ENCODE measurements at regions not wholly inside any gene's neighbourhood (a gene's known extent, or its start where the extent isn't known, plus 50 kb on each side); places are given as distances from the start of the nearest gene placed in this dataset.

DNA sequence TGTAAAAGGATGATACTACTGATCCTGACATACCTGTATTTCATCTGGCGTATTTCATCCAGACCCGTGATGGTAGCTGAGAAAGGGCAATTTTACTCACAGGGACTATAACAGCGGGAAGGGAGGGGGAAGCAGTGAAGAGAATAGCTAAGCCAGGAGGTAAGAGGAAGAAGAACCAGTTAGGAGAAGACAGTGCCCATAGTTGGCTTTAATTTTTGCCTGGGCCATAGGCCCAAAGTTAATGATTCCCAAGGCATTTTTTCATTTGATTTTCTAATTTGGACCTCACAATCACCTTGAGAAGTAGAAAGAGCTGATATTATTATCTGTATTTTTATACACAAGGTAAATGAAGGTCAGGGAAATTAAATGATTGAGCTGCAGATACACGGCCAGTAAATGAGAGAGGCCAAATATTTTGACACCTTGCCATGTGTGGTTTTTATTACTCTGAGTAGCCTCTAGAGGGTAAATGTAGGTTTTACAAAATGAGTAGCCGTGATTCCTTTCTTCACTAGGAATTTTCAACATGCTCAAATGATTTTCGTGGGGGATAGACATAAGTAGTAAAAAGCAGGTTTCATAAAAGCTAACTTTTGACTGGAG lies 382.2 kb downstream of the FUT8 start:
- DNase-seq (ENCODE audit: low spot score): no peak

GRCh38 chr14:65798216-65798615 lies 385.7 kb downstream of the FUT8 start:
- DNase-seq (ENCODE audit: low spot score): no peak

GRCh38 chr14:65800694-65801093 lies 388.2 kb downstream of the FUT8 start:
- DNase-seq (ENCODE audit: low spot score): no peak

GRCh38 chr14:65802196-65802595 lies 389.7 kb downstream of the FUT8 start:
- DNase-seq (ENCODE audit: low spot score): no peak

DNA sequence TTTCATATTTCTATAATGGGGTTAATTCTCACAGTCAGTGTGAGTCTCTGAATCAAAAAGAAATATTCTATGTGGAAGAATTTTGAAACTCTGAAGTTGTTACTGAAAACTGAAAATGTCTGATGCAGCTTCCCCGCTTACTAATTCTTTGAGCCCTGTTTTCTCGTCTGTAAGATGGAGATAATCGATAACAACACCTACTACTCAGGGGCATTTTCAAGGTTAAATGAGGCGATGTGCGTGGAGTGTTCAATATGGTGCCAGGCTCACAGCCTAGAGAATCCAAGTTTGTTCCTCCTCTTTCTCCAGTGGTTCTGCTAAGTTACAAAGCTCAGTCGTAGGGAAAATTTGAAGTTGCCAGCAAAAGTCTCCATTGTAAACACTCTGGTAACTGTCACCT lies 391.4 kb downstream of the FUT8 start:
- peak; percentile 59 for DNase-seq (ENCODE audit: low spot score)

DNA sequence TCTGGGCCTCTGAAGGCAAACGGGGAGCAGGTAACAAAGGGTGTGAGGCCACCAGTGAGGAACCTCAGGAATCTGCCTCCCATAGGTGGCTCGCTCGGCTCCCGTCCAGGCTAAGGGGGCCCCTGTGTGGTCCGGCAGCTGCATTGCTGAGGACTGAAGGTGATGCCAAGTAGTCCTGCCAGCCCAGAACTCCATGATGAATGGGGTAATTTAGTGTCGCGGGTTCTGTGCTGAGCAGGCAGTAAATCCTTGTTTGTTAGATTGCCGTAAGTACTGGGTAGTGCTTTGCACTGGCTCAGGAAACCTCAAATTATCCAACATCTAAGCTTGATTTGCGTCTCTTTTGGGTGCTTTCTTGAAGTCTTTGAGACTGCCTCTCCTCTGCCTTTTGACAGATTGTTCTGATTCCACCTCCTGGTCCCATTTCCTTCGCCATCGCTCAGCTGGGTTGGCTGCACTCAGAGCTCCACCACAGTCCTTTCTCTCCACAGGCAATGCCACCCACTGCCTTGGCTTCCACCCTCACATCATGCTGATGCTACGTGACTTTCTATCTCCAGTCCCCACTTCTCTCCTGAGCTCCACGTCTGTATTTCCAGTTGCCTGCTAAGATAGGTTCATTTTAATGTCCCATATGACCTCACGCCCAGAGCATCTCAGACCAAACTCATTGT lies 392.0 kb downstream of the FUT8 start:
- peak; percentile 5 for DNase-seq (ENCODE audit: low spot score)

- DNase-seq (ENCODE audit: low spot score): peak; percentile 73
These were observed 392.6 kb downstream of the FUT8 start for GRCh38 chr14:65805113-65805473.

DNA sequence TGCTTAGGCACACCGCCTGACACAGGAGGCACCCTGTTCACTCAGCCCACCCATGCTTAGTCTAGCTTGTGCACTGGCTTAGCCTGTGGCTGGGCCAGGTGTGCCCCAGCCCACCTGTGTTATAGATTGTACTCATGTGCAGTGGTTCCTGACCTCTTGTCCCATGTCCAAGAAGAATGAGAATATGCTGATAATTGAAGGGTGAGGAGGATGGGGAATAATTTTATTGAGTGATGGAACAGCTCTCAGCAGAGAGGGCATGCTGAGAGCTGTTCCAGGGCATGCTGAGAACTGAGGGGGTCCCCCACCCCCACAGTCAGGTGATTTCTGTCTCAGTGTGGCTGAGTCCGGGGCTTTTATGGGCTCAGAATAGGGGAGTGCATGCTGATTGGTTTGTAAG lies 395.9 kb downstream of the FUT8 start:
- no peak for DNase-seq (ENCODE audit: low spot score)

DNA sequence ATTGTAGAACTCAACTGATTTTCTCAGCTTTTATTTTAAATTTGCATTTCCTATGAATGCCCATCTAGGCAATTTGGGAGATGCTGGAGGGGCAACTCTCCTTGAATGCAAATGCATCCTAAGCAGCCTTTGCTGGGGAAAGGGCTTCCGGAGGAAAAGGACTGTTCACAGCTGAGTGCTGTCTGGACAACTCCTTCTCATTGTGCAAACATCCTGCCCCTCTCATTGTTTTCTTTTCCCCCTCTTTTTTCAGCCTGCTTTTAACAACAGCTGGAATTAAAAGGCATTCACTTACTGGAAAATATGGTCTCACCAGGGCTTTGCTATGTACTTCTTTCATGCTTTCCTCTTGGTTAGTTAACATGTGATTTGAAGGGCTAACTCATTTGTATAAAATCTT lies 397.8 kb downstream of the FUT8 start:
- no peak for DNase-seq (ENCODE audit: low spot score)

- DNase-seq (ENCODE audit: low spot score): no peak
These were observed 401.3 kb downstream of the FUT8 start for GRCh38 chr14:65813760-65814384.

- DNase-seq (ENCODE audit: low spot score): no peak
These were observed 402.6 kb downstream of the FUT8 start for GRCh38 chr14:65815127-65815526.

GRCh38 chr14:65817011-65817410 lies 404.5 kb downstream of the FUT8 start:
- DNase-seq (ENCODE audit: low spot score): no peak

GRCh38 chr14:65819569-65819968 lies 407.0 kb downstream of the FUT8 start:
- no peak for DNase-seq (ENCODE audit: low spot score)

GRCh38 chr14:65821224-65821753 lies 408.8 kb downstream of the FUT8 start:
- DNase-seq (ENCODE audit: low spot score): no peak

DNA sequence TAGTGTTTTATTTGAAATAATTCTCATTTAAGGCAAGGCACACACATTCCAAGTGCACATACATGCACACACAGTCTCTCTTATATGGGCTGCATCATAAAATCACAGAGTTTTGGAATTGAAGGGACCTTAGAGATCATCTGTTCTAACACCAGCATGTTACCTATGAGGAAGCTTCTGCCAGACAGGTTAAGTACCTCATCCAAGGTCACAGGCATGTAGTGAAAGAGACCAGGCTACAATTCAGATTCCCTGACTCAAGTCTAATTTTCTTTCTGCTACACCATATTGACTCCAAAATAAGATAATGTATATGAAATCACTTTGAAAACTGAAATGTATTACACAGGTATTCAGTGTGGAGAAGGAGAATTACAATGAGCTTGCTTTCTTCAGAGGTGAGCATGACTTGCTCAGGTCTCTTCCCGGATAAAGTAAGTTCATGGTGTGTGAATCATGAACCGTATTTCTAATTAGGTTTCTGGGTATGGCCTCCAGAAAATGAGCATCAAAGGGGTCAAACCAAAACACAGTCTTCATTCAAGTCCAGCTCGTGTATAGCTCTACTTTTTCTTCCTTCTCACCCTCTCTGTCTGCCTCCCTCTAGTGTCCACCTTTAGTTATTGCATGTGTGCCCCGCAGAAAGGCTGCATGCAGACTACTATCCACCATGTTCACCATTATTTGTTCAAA lies 411.9 kb downstream of the FUT8 start:
- DNase-seq (ENCODE audit: low spot score): peak; percentile 80

DNA sequence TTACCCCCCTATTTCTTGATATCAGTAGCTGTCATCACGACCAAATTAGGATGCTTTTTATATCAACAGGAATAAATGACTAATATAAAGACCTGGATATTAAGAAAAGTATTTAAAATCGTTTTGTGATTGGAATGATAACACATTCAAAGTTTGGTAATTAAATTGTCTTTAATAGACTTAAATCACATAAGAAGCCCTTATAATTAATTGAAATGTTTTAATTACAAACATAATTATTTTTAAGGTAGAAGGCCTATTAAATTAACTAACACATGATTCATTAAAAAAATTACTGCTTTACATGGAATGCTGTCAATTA lies 412.4 kb downstream of the FUT8 start:
- DNase-seq (ENCODE audit: low spot score): no peak

DNA sequence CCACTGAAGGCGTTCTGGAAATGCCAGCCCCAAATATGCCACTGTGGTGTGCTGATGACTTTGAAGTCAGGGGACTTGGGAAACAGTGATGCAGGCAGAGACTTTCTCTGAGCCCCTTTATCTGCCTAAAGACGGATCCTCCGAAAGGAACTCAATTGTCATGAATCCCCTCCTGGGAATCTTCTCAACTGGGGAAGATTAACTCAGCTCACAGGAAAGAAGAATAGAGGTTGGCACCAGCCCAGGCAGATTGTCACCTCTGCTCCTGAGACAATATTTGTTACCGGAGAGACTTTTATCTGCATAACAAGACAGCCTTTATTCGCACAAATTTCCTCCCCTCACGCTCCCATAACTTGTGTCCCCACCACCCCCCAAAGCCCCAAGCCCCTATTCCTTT lies 414.4 kb downstream of the FUT8 start:
- DNase-seq (ENCODE audit: low spot score): no peak

GRCh38 chr14:65827520-65827919 lies 415.0 kb downstream of the FUT8 start:
- no peak for DNase-seq (ENCODE audit: low spot score)

DNA sequence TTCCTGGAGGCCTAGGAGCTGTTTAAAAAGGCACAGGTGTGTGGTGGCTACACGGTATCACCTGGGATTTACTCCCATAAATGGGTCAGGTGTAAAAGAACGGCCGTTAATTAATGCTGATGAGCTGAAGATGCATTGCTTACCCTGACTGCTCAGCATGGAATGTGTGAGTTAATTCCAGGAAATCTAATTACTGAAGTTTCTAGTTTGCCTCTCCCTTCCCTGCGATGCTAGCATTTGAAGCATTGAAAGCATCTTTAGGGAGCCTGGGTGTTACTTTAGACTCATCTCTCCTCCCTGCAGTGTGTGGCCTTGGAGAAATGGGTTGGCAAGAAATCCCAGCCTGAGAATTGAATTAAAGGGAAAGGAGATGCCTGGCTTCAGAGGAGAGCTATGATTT lies 415.9 kb downstream of the FUT8 start:
- DNase-seq (ENCODE audit: low spot score): no peak

DNA sequence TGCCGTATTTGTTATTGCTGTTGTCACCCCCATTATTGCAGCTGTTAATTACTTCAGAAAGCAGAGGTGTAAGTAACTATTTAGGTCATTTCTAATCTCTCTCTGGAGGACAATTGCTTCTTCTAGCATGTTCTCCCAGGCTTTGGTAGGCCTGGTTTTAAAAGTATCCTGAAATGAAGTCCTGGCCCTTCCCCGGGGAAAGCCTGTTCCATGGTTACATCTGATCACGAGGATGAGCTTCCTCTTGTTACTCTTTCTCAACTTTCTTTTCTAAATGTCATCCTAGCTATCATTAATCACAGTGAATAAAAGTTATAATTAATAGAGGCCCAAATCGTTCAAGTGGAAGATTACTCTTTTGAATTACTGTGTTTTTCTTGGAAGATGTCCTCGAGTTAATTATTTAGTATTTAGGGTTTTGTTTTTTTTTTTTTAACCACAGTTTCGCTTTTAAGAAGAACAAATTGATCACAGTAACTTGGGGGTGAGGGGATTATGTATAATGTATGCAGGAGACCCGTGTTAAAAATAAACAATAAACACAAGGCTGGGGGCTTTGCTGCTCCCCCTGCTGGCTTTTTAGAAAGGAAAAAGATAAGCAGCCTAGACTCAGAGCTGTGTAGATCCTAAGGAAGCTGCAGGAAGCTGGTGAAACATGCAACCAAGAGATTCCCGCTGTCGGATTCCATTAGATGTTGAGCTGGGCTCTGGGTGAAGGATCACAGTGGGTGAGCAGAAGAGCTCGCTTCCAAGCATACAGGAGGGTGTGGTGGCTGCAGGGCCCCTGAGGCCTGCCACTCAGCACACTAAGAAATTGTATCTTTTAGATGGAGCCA lies 420.1 kb downstream of the FUT8 start:
- DNase-seq (ENCODE audit: low spot score): no peak

- DNase-seq (ENCODE audit: low spot score): no peak
These were observed 420.8 kb downstream of the FUT8 start for GRCh38 chr14:65833267-65833880.

GRCh38 chr14:65834051-65834450 lies 421.5 kb downstream of the FUT8 start:
- DNase-seq (ENCODE audit: low spot score): no peak
